ENCODE measurements at regions not wholly inside any gene's neighbourhood (a gene's known extent, or its start where the extent isn't known, plus 50 kb on each side); places are given as distances from the start of the nearest gene placed in this dataset.

DNA sequence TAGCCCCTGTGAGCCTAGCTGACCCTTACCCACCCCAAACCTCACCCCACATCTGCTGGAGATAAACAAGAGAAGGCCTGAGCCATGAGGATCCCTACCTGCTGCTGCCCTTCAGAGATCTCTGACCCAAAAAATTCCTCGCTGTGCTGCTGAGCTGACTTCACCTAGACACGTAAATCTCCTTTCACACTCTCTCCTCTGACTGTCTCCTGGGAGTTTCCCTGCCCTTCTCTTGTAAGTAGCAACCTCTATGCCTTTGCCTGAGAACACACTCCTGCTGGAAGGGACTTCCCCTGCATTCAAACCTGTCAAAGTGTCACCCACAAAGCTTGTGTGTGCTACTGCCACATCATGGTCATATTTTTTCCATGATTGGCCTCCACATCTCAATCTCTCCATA, 134.2 kb upstream of the NOL4 start:
- H3K56ac ChIP-seq (ENCODE audit: extremely low read depth, insufficient read depth, low read length): no peak overlapping the region
- no peak overlapping the region for H3K18ac ChIP-seq (ENCODE audit: low read depth, low read length)
- no peak overlapping the region for H3K4me3 ChIP-seq (ENCODE audit: insufficient read depth, low read depth, low read length)
- no peak for ATAC-seq (ENCODE audit: low read depth)
- CTCF ChIA-PET: no interaction called here
- no peak for DNase-seq
- no peaks in the 10 kb centered on the region for H3K27me3 ChIP-seq (ENCODE audit: control insufficient read depth, insufficient read depth, low read length)
- H2BK120ac ChIP-seq (ENCODE audit: low read depth, low read length): no peak overlapping the region
- 66% methylated on average over 2 of the region's 2 CpGs; no CpG with 5 or more reads in 1 of the 2 experiments for WGBS, 2 experiments (ENCODE audit: extremely low coverage in 2 of 2, insufficient read length in 1 of 2)
- H4K8ac ChIP-seq (ENCODE audit: low read depth in 2 of 2, low read length in 2 of 2): no peak overlapping the region
- in situ Hi-C loops (cut with MboI; ENCODE audit: low sequenced_read_pairs): no loop called here
- H3K4ac ChIP-seq (ENCODE audit: low read depth, low read length): no peak overlapping the region
- TF ChIP-seq CHD1 (IDR thresholded peaks at IDR 0.05; ENCODE audit: low read depth, low read length): no peak
- TF ChIP-seq BHLHE40 (IDR thresholded peaks at IDR 0.05; ENCODE audit: low read depth, low read length): no peak
- TF ChIP-seq FOS (IDR thresholded peaks at IDR 0.05; ENCODE audit: low read depth, low read length): no peak
- TF ChIP-seq, protein P1, sequence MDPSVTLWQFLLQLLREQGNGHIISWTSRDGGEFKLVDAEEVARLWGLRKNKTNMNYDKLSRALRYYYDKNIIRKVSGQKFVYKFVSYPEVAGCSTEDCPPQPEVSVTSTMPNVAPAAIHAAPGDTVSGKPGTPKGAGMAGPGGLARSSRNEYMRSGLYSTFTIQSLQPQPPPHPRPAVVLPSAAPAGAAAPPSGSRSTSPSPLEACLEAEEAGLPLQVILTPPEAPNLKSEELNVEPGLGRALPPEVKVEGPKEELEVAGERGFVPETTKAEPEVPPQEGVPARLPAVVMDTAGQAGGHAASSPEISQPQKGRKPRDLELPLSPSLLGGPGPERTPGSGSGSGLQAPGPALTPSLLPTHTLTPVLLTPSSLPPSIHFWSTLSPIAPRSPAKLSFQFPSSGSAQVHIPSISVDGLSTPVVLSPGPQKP (IDR thresholded peaks at IDR 0.05; ENCODE audit: borderline replicate concordance, low read depth, low read length): no peak
- H3K9me3 ChIP-seq (ENCODE audit: control insufficient read depth, insufficient read depth, low read length): no peaks in the 10 kb centered on the region
- H3K36me3 ChIP-seq (ENCODE audit: control insufficient read depth, insufficient read depth, low read length): no peaks in the 10 kb centered on the region
- H4K91ac ChIP-seq (ENCODE audit: insufficient read depth, low read depth, low read length): no peak overlapping the region
- H4K20me1 ChIP-seq (ENCODE audit: insufficient read depth, low read length): no peaks in the 10 kb centered on the region
- H2AK5ac ChIP-seq (ENCODE audit: low read depth, low read length): no peak overlapping the region
- no peak overlapping the region for H2AFZ ChIP-seq (replicated peaks; ENCODE audit: low read length, poor library complexity)
- no peak overlapping the region for H2BK20ac ChIP-seq (ENCODE audit: low read depth, low read length)
- no peak overlapping the region for H3K14ac ChIP-seq (replicated peaks; ENCODE audit: low read depth, low read length)
- POLR2A ChIA-PET (ENCODE audit: unreplicated experiment): no interaction called here
- no peaks in the 10 kb centered on the region for H3K79me1 ChIP-seq (ENCODE audit: low read depth in 1 of 2, low read length in 2 of 2)
- no peak overlapping the region for H4K5ac ChIP-seq (ENCODE audit: low read depth, low read length)
- H2BK5ac ChIP-seq (ENCODE audit: low read depth, low read length, poor library complexity, severe bottlenecking): no peak overlapping the region
- no peak overlapping the region for H2AK9ac ChIP-seq (replicated peaks; ENCODE audit: low read depth, low read length, poor library complexity)
- H3K9me1 ChIP-seq (ENCODE audit: insufficient read depth, low read length): no peaks in the 10 kb centered on the region
- H3K4me2 ChIP-seq (ENCODE audit: low read depth, low read length): no peak overlapping the region
- H3K27ac ChIP-seq (ENCODE audit: insufficient read depth, low read length): no peak overlapping the region
- no peak overlapping the region for H3K9ac ChIP-seq (ENCODE audit: low read depth, low read length)
- H2BK15ac ChIP-seq (ENCODE audit: low read depth, low read length): no peak overlapping the region
- H3K23ac ChIP-seq (ENCODE audit: low read depth, low read length): no peak overlapping the region
- dilution Hi-C loops (cut with HindIII; ENCODE audit: low sequenced_read_pairs, unreplicated experiment): no loop called here
- intact Hi-C loops (cut with micrococcal nuclease): no loop called here
- no peaks in the 10 kb centered on the region for H3K4me1 ChIP-seq (ENCODE audit: control insufficient read depth, insufficient read depth, low read length)
- no TSS peak for BruUV-seq (replicated peaks)
